Astrocyte (in vitro differentiated cells and primary cell): ENCODE measurements at regions not wholly inside any gene's neighbourhood (a gene's known extent, or its start where the extent isn't known, plus 50 kb on each side); places are given as distances from the start of the nearest gene placed in this dataset.

Experiments
- DNase-seq: peaks from one replicate; pipeline ENCODE4 v3.0.0-alpha.2; 2010; ENCODE audit warnings: low read depth
- FAIRE-seq: peaks from 2 replicates; lab custom pipeline; 2011; peaks lifted over from hg19 to GRCh38; lab: Jason Lieb, UNC
- H2AFZ ChIP-seq: 2 replicates; pipeline ENCODE4 v1.6.0; 2012; ENCODE audit warnings: low read depth, low read length, inconsistent platforms
- H3K27ac ChIP-seq: 2 replicates; pipeline ENCODE4 v1.5.1; 2011; ENCODE audit warnings: low read depth, low read length, inconsistent platforms
- H3K27me3 ChIP-seq: 2 replicates; pipeline ENCODE4 v1.6.0; 2011; ENCODE audit warnings: low read length, inconsistent platforms; ENCODE audit not compliant: insufficient read depth
- H3K36me3 ChIP-seq: 2 replicates; pipeline ENCODE4 v1.5.1; 2011; ENCODE audit warnings: low read length, inconsistent platforms; ENCODE audit not compliant: insufficient read depth
- H3K4me1 ChIP-seq: 2 replicates; pipeline ENCODE4 v1.5.1; 2011; ENCODE audit warnings: low read length, inconsistent platforms; ENCODE audit not compliant: insufficient read depth
- H3K4me2 ChIP-seq: 2 replicates; pipeline ENCODE4 v1.6.0; 2012; ENCODE audit warnings: low read length, inconsistent platforms
- H3K4me3 ChIP-seq: 2 replicates; pipeline ENCODE4 v1.5.1; 2011; ENCODE audit warnings: low read depth, mild to moderate bottlenecking, low read length, inconsistent platforms; ENCODE audit not compliant: insufficient read depth
- H3K79me2 ChIP-seq: 2 replicates; pipeline ENCODE4 v1.6.0; 2012; ENCODE audit warnings: mild to moderate bottlenecking, low read length, inconsistent platforms; ENCODE audit not compliant: insufficient read depth
- H3K9ac ChIP-seq: 2 replicates; pipeline ENCODE4 v1.6.0; 2012; ENCODE audit warnings: mild to moderate bottlenecking, low read length, inconsistent platforms
- H3K9me3 ChIP-seq: 2 replicates; pipeline ENCODE4 v1.5.1; 2012; ENCODE audit warnings: low read depth, mild to moderate bottlenecking, low read length, inconsistent platforms; ENCODE audit not compliant: insufficient read depth
- H4K20me1 ChIP-seq: 2 replicates; pipeline ENCODE4 v1.6.0; 2012; ENCODE audit warnings: low read length, inconsistent platforms; ENCODE audit not compliant: insufficient read depth
- H3K27ac Mint-ChIP-seq: one replicate; pipeline ENCODE4 v1.8.0; 2021; ENCODE audit warnings: mild to moderate bottlenecking, mixed read lengths; ENCODE audit not compliant: unreplicated experiment
- H3K27me3 Mint-ChIP-seq: one replicate; pipeline ENCODE4 v1.8.0; 2021; ENCODE audit warnings: low read depth, mixed read lengths; ENCODE audit not compliant: unreplicated experiment
- H3K36me3 Mint-ChIP-seq: one replicate; pipeline ENCODE4 v1.8.0; 2021; ENCODE audit warnings: low read depth, mixed read lengths; ENCODE audit not compliant: unreplicated experiment
- H3K4me1 Mint-ChIP-seq: one replicate; pipeline ENCODE4 v1.8.0; 2021; ENCODE audit warnings: low read depth, mixed read lengths; ENCODE audit not compliant: unreplicated experiment
- H3K4me3 Mint-ChIP-seq: one replicate; pipeline ENCODE4 v1.8.0; 2021; ENCODE audit warnings: mild to moderate bottlenecking, moderate library complexity, mixed read lengths; ENCODE audit not compliant: unreplicated experiment
- H3K9me3 Mint-ChIP-seq: one replicate; pipeline ENCODE4 v1.8.0; 2021; ENCODE audit warnings: mild to moderate bottlenecking, mixed read lengths; ENCODE audit not compliant: unreplicated experiment
- EZH2 ChIP-seq: IDR thresholded peaks from 2 replicates; pipeline ENCODE4 v1.6.1; 2012; ENCODE audit warnings: mild to moderate bottlenecking, low read length, inconsistent platforms; ENCODE audit not compliant: insufficient read depth
- TF ChIP-seq, protein P1 (sequence below): IDR thresholded peaks from 2 replicates; pipeline ENCODE4 v1.5.1; 2011; ENCODE audit warnings: low read depth, mild to moderate bottlenecking, inconsistent platforms, low read length, moderate library complexity; ENCODE audit not compliant: insufficient read depth

DNA sequence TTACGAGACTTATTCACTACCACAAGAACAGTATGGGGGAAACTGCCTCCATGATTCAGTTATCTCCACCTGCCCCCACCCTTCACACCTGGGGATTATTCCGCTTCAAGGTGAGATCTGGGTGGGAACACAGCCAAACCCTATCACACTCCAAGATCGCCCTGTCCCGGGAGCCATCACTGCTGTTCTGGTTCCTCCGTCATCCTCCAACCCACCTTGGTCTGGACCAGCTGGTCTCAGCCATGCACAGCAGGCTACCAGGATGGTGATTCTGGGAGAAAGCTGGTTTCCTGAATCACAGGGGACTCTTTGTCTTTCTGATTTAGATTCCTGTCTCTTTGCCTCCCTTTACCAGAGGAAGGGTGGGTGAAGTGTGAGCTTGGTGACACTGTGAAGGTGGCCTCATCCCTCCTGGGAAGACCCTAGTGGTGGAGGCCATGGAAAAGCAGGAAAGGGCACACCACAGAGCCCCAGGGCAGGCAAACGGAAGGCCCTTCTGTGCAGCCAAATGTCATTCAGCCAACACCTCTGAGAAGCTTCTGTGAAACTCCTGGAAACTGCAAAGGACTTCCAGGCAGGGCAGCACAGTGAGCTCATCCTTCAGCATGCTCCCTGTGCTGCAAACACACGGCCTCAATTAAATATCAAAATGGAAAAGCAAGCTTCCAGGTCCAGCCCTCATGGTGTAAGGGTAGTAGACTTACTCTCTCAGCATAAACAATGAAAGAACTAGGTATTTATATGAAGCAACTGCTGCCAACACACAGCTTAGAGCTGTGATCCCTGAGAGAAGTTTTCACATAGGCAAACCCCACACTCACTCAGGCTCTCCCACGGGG, 169.8 kb downstream of the ANKRD60 start:
- Histone ChIP-seq H3K4me2 (no peak overlapping the region), H3K27ac (no peak overlapping the region), H3K4me3 (no peak overlapping the region), H3K4me1 (no peaks in the 10 kb centered on the region), H3K9ac (no peak overlapping the region), H3K79me2 (no peaks in the 10 kb centered on the region), H3K27me3 (no peaks in the 10 kb centered on the region), H3K9me3 (no peaks in the 10 kb centered on the region), H3K36me3 (no peaks in the 10 kb centered on the region), H4K20me1 (no peaks in the 10 kb centered on the region), H2AFZ (no peak overlapping the region)
- Mint-ChIP-seq H3K27ac (no peak overlapping the region), H3K27me3 (peaks cover 50% of the 10 kb centered on the region), H3K4me1 (peaks cover 2% of the 10 kb centered on the region), H3K4me3 (no peak overlapping the region), H3K9me3 (peaks cover 6% of the 10 kb centered on the region), H3K36me3 (no peaks in the 10 kb centered on the region)
- no peak for DNase-seq
- no peak for FAIRE-seq
- TF ChIP-seq, protein P1, sequence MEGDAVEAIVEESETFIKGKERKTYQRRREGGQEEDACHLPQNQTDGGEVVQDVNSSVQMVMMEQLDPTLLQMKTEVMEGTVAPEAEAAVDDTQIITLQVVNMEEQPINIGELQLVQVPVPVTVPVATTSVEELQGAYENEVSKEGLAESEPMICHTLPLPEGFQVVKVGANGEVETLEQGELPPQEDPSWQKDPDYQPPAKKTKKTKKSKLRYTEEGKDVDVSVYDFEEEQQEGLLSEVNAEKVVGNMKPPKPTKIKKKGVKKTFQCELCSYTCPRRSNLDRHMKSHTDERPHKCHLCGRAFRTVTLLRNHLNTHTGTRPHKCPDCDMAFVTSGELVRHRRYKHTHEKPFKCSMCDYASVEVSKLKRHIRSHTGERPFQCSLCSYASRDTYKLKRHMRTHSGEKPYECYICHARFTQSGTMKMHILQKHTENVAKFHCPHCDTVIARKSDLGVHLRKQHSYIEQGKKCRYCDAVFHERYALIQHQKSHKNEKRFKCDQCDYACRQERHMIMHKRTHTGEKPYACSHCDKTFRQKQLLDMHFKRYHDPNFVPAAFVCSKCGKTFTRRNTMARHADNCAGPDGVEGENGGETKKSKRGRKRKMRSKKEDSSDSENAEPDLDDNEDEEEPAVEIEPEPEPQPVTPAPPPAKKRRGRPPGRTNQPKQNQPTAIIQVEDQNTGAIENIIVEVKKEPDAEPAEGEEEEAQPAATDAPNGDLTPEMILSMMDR, result no peak
- TF ChIP-seq EZH2, result no peak

DNA sequence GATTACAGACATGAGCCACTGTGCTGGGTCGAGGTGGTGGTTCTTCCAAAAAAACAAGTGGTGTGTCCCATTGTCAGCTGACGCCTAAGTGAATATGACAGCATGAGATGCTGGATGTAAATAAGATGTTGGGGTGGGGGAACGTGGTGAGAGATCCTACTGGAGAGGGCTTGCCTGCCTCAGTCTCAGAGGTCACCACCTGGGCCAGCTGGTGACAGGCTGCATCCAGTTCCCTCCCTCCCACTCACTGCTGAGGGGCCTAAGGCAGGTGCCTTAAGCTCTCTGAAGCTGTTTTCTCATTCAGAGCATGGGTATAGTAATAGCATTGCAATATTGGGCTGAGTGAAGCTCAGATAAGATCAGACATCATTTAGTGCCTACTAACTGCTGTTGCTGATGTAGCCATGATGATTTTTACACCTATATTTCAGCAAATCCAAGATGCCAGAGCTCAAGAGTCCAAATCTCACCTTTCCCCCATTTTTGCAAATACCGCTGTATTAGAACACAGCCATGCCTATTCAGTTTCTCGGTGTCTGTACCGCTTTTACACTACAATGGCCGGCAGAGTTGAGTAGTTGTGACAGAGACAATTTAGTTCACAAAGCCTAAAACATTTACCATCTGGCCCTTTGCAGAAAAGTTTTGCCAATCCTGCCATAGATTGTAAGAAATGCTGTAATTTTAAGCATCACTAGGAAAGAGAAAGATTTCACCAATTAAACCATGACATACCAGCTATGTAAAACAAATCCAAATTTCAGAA, 171.3 kb downstream of the ANKRD60 start:
- TF ChIP-seq, protein P1, result no peak
- TF ChIP-seq EZH2, result no peak
- H3K4me1 Mint-ChIP-seq, result peaks cover 2% of the 10 kb centered on the region
- H3K36me3 Mint-ChIP-seq, result no peaks in the 10 kb centered on the region
- H3K27me3 Mint-ChIP-seq, result peaks cover 53% of the 10 kb centered on the region
- peaks cover 2% of the 10 kb centered on the region for H3K9me3 Mint-ChIP-seq
- no peak overlapping the region for H3K9ac ChIP-seq
- H3K36me3 ChIP-seq, result no peaks in the 10 kb centered on the region
- H3K4me1 ChIP-seq, result no peaks in the 10 kb centered on the region
- no peak overlapping the region for H3K4me3 ChIP-seq
- no peak overlapping the region for H3K4me2 ChIP-seq
- H4K20me1 ChIP-seq, result no peaks in the 10 kb centered on the region
- DNase-seq, result no peak
- no peaks in the 10 kb centered on the region for H3K79me2 ChIP-seq
- H3K9me3 ChIP-seq, result no peaks in the 10 kb centered on the region
- no peak overlapping the region for H2AFZ ChIP-seq
- H3K27me3 ChIP-seq, result no peaks in the 10 kb centered on the region
- no peak overlapping the region for H3K27ac ChIP-seq
- no peak for FAIRE-seq
- H3K27ac Mint-ChIP-seq, result no peak overlapping the region
- no peak overlapping the region for H3K4me3 Mint-ChIP-seq
